LoVo (cell line): ENCODE measurements at regions not wholly inside any gene's neighbourhood (a gene's known extent, or its start where the extent isn't known, plus 50 kb on each side); places are given as distances from the start of the nearest gene placed in this dataset.

ENCODE experiments used
- DNase-seq: peaks from one replicate; pipeline ENCODE4 v3.0.0-alpha.2; 2016; ENCODE audit warnings: low spot score

DNA sequence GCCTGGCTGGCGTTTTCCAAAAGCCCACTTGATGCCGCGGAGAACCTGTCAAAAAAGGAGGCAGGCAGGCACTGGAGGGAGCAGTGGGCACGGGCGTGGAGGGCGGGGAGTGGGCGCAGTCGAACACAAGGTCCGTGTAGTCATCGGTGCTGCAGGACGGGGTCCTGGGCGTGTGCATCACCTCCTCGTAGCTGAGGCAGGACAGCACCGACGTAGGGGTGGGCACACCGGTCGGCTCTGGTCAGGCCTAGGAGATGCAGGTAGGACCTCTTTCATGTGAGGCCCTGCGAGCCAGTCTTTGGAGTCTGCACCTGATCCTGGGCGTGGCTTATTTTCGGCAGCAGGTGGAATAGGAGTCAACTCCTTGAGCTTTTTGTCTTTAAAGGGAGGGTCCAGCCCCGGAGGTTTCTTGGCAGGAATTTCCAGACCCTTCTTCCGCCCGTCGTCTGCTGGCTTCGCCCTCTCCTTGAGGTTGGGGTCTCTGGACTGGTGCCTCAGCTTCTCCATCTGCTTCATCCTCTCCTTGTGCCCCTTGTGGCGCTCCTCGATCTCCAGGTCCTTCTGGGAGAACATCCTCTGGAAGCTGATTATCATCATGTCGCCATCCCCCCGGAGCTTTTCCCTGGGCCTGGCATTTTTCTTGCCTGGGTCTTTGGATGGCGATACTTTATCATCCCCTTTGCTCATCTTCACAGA, 892.5 kb upstream of the LRRTM1 start:
- no peak for DNase-seq

- no peak for DNase-seq
Measured at GRCh38 chr2:81196383-81196851, 891.9 kb upstream of the LRRTM1 start.

GRCh38 chr2:81195774-81196382, 891.3 kb upstream of the LRRTM1 start:
- DNase-seq = no peak

DNA sequence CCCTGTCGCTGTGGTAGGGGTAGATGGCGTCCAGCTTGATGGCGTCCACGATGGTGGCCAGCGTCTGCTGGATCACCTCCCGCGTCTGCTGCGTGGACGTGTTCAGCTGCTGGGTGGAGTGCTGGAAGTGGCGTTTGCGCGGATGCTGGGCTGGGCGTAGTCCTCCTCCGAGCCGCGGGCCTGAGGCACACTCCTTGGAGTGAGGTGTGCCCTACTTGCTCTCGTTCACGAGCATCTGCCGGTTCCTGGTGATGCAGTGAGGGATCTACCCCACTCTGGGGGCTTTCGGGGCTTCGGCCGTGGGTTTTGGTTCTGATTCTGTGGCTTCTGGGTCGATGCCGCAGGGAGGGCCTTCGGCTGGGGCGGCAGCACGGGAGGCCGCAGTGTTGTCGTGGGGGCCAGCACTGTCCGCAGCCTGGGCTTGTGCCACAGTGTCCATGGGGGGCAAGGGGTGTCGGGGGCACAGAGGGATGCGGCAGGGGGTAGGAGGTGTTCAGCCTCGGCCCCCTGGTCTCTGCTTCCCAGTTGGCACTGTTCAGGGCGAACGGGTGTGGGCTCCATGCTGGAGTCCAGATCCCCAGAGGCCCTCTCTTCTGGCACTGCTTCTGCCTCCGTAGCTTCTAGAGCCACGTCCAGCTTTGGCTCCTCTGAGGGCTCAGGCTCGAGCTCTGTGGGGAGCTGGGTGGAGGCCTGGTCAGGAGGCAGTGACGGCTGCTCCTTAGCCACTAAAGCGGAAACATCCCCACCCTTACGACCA, 890.6 kb upstream of the LRRTM1 start:
- DNase-seq = no peak

DNA sequence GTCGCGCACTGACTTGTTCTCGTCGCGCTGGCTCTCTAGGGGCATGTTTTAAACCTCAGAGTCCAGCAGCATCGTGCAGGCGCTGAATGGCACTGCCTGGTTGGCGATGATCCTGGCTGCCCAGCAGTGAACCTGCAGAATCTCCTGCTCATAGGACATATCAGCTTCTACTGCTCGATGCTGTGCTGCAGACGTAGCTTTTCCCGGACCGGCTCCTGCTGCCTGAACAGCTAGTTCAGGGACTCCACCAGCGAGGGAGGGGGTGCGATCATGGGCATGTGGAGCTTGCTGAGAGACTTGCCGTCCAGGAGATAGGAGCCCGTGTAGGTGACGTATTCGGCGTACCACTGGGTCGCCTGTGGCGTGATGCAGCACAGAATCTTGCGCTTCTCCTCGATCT, 890.0 kb upstream of the LRRTM1 start:
- DNase-seq = no peak

DNA sequence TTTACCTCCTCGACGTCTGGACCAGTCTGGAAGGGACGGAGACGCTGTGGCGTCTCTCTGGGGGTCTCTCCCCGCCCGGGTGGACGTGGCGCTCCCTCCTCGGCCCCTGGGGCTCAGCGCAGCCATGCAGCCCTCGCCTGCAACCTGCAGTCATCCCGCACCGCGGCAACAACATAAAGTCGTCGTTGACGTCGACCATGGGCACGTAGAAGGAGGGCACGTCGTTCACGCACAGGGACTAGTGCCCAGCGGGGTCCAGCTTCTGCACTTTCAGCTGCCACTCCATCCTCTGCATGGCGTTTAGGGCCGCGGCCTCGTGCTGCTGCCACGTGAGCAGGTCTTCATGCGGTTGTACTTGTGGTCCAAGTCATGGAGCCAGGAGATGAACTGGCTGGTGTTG, 889.6 kb upstream of the LRRTM1 start:
- DNase-seq = no peak

DNA sequence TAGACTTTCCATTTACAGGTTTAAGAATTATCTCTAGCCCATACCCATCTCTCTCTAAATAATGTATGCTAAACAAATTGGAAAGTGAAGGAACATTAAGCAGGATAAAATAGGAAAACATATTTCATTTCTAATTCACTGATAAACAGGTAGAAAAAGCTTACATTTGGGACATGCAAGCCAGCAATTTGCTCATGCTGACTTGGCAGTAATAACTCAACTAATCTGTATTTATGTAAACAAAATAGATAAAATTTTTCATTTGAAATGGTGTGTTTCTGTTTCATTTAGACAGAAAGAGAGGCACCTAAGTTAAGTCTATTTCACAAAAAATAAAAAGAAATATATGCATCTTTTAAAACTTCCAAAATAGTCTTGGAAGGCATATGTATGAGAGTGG, 877.3 kb upstream of the LRRTM1 start:
- DNase-seq = no peak

GRCh38 chr2:81171447-81171846, 866.9 kb upstream of the LRRTM1 start:
- no peak for DNase-seq

GRCh38 chr2:81163583-81163982, 859.0 kb upstream of the LRRTM1 start:
- DNase-seq = no peak

GRCh38 chr2:81158505-81158904, 854.0 kb upstream of the LRRTM1 start:
- no peak for DNase-seq

DNA sequence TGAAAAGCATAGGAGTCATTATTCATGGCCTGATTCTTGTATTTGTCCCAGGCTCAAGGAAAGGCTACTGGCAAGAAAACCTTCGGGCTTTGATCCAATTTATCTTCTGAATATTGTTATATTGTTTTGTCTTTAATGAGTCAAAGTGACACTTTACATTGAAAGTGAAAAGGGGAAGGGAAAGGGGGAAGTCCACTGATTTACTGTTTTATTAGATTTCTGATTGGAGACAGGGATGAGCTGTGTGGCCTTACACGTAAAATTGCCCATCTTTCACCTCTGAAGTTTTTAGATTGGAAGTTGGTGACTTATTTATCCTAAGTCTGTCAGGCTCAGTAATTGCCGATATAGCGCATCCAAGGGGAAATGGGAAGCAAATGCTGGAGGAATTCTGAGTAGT, 843.8 kb upstream of the LRRTM1 start:
- DNase-seq = no peak

DNA sequence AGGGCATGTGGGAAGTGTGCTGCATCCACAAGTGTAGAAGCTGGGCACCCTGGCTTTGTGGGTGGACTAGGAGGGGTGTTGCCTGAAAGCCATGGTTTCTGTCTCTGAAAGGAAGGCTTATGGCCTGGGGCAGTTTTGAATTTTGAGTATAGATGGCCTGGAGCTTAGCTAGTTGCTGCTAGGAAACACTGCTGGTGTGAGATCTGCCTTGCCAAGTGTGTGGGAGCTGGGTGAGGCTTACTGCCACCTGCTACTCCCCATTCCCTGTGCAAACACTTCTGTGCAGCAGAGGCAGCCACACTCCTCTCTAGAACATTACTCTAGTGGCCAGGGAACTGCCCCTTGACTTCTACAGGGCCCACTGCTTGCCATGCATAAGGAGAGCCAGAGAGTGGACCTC, 831.7 kb upstream of the LRRTM1 start:
- DNase-seq = no peak

GRCh38 chr2:81097361-81097760, 792.8 kb upstream of the LRRTM1 start:
- no peak for DNase-seq

GRCh38 chr2:81093031-81093430, 788.5 kb upstream of the LRRTM1 start:
- no peak for DNase-seq

- DNase-seq = no peak
Measured at GRCh38 chr2:81087646-81088045, 783.1 kb upstream of the LRRTM1 start.

DNA sequence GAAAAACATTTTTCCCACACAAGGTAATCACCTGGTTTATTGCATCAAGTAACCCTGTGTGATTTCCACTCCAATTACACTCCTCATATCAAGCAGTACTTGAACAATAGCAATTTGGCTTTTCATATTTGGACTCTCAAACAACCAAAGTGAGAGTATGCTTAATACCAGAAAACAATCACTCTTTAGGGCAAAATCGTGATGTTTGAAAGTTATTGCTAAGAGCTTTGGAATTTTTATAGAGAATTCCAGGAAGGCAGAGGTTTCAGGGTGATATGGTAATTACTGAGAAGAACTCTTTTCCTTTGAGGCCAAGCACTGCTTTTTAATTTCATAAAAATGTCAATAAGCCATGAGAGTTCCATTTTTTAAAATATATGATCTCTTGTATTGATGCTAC, 779.5 kb upstream of the LRRTM1 start:
- no peak for DNase-seq

- no peak for DNase-seq
Measured at GRCh38 chr2:81078631-81079030, 774.1 kb upstream of the LRRTM1 start.

GRCh38 chr2:81078102-81078501, 773.5 kb upstream of the LRRTM1 start:
- DNase-seq = no peak

DNA sequence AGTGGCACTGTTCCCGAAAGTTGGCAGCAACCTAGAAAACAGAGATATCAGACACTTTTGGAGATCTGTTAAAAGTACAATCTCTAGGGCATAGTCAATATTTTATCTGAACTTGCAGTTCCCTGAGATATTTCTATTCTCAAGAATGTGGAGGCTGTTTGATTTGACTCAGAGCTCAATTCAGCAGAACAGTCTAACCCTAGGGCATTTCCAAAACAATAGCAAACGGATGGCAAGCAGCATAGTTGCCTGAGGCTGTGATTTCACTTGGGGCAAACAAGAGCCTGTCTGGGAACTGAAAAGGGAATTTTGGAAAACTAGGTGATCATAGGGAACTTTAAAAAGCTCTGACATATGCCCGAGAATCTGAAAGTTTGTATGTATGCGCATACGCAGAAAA, 772.8 kb upstream of the LRRTM1 start:
- no peak for DNase-seq

DNA sequence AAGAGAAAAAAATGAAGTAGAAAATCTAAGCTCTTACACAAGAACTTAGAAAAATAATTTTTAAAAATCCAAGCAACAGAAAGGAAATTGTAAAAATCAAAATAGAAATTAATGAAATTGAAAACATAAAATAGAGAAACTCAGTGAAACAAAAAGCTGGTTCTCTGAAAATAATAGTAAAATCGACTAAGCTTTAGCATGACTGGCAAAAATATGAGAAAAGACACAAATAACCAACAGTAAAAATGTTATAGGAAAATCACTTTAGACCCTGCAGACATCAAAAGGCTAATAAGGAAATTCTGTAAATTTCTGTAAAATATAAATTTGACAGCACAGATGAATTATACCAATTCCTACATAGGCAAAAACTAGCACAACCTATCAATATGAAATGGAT, 768.9 kb upstream of the LRRTM1 start:
- no peak for DNase-seq

GRCh38 chr2:81068144-81068543, 763.6 kb upstream of the LRRTM1 start:
- no peak for DNase-seq

DNA sequence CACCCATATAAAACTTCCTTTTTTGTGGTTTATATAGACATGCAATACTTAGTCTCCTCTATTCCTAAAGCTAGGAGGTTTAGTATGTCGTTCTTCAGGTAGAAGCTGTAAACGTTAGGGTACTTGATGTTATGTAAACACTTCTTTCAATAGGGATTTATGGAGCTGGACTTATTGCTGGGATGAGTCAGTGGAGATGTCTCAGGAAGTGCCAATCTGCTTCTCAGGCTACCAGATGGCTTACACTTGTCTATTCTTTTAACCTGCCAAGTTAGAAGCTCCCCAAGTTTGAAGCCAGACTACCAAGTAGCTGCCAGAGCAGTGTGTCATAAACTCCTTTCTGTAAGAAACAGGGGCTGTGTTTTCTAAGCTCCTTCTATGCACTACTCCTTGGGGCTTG, 756.5 kb upstream of the LRRTM1 start:
- peak; percentile 64 for DNase-seq

DNA sequence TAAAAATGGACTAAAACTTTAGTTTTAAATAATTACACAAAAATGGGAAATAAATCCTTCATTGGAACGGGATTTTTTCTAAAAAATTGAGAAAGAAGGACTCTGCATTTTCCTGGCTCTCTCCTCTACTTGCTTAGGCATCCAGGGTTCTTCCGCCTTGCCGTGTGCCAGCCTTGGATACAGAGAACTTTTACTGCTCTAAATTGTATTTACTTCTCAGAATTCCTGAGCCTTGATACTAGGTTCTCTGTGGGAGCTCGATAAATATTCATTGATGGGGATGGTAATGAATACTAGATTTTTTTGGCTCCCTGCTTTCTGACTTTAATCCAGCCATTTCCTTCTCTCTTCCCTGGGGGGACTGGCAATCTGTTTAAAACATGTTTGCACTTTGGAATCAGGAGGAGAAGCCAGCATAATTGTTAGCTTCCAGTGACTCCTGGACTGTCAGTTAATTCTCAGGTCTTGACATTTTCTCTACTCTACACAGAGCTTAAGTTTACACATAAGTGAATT, 746.1 kb upstream of the LRRTM1 start:
- no peak for DNase-seq
